ENCODE measurements at regions not wholly inside any gene's neighbourhood (a gene's known extent, or its start where the extent isn't known, plus 50 kb on each side); places are given as distances from the start of the nearest gene placed in this dataset.

DNA sequence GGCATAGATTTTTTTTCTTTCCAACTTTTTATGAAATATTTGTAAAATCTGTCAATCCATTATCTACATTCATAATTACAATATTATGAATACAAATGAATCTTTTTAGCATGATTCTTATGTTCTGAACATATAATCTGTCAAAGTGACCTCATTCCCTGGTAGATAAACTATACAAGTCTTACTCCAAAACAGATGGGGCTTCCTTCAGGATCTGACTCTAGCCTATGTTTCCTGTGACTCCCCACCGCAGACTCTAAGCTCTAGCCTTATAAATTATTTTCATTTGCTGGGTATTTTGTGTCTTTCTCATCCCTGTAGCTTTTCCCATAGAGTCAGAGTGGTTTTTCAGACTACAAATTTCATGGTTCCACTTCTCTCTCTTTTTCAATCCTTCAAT, 202.1 kb upstream of the KITLG start:
- TF ChIP-seq, protein P1, sequence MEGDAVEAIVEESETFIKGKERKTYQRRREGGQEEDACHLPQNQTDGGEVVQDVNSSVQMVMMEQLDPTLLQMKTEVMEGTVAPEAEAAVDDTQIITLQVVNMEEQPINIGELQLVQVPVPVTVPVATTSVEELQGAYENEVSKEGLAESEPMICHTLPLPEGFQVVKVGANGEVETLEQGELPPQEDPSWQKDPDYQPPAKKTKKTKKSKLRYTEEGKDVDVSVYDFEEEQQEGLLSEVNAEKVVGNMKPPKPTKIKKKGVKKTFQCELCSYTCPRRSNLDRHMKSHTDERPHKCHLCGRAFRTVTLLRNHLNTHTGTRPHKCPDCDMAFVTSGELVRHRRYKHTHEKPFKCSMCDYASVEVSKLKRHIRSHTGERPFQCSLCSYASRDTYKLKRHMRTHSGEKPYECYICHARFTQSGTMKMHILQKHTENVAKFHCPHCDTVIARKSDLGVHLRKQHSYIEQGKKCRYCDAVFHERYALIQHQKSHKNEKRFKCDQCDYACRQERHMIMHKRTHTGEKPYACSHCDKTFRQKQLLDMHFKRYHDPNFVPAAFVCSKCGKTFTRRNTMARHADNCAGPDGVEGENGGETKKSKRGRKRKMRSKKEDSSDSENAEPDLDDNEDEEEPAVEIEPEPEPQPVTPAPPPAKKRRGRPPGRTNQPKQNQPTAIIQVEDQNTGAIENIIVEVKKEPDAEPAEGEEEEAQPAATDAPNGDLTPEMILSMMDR (IDR thresholded peaks at IDR 0.05): no peak

DNA sequence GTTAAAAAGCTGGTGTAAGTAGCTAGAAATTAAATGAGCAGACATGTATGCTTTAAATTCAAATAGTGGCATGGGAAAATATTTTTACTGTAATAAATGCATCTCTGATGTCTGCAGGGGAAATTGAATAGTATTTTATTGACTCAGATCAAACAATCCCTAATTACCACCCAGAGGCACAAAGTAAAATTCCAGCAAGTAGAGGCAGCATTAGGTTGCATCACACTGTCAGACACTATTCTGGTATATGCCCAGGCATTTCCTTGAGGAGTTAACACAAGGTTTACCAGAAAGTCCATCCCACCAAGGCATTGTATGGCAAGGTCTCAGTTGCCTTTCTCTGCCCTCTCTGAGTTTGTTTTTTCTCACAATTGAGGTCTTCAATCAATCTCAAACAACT, 201.6 kb upstream of the KITLG start:
- TF ChIP-seq, protein P1 (IDR thresholded peaks at IDR 0.05): no peak

DNA sequence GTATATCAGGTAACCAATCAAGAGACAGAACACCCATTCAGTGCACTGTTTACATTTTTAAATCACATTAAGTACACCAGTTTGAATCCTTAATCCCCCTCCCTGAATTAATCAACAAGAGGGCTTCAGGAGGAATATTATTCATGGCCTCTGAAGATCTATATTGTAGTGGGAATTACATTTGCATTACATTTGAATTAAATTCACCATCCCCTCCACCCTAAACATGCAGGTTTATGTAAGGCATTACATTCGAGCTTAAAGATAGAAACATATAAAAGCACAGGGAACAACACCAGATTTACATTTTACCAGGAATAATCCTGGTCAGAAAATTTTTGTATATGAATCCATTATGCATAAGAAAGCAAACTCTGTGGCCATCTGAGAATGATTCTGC, 197.8 kb upstream of the KITLG start:
- TF ChIP-seq, protein P1 (IDR thresholded peaks at IDR 0.05): no peak

DNA sequence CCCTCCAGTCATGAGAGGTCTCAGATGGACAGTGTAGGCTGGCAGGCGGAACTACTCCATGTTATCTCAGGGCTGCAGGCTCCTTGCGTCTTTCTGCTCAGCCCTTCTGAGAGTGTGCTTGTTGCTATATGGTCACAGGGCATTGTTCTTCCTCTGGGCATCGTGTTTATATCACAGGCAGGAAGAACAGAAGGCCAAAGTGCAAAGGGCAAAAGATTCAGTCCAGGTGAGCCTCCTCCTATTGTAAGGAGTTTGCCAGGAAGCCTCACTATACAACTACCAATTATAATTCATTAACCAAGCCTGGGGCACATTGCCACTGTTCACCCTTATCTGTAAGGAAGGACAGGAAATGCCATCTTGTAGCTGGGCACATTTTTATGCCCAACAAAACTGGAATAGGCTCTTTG, 195.5 kb upstream of the KITLG start:
- TF ChIP-seq, protein P1 (IDR thresholded peaks at IDR 0.05): no peak

DNA sequence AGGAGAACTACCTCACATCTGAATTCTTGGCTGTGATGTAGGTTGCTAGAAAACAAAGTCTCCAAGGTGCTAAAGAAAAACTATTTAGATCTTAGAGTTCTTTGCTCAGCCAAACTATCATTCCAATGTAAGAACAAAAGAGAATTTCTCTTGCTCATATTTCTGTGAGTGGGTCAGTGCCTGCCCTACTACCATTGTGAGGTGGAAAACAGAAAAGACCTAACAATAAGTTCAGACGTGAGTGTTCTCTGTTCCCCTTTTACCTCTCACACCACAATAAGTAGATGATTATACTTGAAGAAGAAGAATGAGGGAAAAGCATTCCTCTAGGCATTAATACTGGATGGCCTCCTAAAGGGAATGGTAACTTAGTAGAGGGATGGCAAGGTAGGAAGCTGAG, 187.4 kb upstream of the KITLG start:
- TF ChIP-seq, protein P1 (IDR thresholded peaks at IDR 0.05): no peak

DNA sequence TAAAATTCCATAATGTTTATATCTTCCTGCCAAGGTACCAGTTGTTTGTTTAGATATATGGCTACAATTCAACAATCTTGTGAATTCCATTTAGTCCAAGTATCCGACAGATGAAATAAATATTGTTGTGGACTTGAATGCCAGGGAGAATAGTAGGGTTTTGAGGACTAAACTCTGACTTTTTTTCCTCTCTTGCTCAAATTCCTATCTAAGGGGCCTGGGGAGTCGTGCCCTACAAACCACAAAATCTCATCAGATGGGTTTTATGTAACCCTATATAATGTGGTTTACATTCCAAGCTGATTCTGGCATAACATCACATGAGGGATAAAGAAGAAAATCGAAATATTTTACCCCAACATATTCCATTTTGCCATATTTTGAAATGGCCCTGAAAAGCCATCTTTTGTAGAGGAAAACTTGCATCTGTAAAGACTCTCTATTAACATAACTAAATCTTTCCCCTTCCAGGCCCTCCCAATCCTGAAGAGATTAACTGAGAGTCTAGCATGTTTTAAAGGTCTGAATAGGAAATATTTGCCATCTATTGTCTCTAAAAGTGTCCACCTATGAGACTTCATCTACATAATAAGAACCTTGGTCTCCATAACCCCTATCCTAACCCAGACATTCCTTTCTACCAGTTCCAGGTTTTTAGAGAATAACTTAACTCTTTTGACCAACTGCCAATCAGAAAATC, 184.7 kb upstream of the KITLG start:
- TF ChIP-seq, protein P1 (IDR thresholded peaks at IDR 0.05): no peak

DNA sequence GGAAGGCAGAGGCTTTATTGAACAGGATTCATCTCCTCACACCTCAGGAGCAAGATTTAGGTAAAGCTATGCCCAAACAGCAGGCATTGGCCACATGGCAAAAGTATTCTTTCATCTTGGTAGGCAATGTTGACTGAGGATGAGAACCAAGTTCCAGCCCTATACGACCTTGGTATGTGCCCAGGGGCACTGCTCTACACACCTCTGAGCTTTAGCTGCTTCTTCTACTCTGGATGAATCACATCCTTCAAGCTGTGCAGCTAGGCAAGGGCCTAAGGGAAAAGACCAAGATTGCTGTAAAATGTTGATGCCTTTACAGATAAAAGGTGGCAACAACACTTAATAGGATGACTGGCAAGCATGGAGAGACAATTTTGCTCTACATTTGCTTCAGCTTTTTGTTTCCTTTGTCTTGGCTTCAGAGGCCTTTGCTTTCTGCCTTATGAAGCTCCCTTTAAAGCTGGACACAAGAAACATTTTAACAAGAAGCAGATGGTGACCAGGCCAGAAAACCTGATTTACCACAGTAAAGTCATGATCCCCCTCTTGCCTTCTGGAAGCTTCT, 183.3 kb upstream of the KITLG start:
- TF ChIP-seq, protein P1 (IDR thresholded peaks at IDR 0.05): no peak
